ENCODE measurements at regions not wholly inside any gene's neighbourhood (a gene's known extent, or its start where the extent isn't known, plus 50 kb on each side); places are given as distances from the start of the nearest gene placed in this dataset.

DNA sequence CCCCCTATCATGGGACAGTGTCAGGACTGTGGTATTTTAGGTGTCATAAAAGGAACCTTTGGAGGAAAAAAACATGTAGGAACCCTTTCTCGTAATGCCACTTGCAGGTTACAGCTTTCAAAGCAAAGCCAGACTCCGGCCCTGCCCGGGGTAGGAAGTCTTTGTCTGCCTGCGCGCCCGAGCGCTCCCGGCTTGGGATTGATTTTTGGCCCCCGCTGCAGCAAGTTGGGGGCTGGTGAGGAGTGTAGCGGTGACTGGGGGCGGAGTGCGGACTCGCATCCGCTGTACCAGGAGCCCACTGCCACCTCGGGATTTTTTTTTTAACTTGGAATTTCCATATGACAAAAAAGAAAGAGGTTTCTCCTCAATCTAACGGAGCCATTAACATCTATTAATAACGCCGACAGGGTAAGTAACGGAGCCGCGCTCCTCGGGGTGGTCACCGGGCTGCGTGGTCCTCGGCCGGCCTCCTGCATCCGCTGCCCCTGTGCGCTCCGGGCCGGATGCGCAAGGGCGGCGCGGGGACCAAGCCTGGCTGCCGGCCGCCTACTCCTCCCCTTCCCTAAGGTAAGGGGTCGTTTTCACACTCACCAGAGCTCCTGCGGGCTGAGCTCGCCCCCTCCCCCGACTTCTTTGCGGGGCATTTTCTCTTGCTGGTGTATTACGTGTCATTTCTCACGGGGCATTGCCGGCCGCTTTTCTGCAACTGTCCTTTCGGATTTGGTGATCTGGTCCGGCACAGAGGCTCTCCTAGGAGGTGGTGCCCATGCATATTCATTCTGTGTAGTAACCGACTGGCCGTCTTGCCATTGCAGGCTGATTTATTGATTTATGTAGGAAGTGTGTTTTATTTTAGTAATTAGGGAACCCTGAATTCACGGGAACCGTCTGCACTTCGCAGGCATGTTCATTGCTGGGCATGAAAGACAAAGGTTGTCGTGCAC is 219.8 kb upstream of the TOPAZ1 start:
- no peak for DNase-seq (ENCODE audit: low read depth)

DNA sequence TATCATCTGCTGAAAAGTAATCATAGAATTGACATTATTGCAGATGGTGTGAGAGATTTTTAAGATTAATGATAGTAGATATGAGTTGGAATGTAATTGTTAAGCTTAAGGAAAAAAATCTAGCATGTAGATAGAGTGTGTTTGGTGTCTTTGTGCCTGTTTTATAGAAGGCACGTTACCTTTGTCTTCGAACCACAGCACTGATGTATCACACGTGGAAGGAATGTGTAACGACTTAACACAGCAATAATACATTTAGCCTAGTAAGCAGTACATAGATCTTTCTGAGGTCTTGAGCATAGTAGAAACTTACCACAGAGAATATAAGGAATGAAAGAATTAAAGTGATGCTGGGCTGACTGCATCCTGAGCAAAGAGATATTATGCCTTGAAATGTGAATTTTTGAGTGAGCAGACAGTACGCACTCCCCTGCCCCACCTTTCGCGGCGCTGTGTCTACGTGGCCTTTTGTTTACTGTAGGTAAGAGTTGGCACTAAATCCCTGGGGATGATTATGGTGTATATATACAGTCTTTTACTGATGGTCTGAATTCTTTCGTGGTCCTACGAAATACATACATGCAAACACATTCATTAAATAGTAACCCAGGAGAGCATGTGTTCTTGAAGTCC is 217.6 kb upstream of the TOPAZ1 start:
- no peak for DNase-seq (ENCODE audit: low read depth)

DNA sequence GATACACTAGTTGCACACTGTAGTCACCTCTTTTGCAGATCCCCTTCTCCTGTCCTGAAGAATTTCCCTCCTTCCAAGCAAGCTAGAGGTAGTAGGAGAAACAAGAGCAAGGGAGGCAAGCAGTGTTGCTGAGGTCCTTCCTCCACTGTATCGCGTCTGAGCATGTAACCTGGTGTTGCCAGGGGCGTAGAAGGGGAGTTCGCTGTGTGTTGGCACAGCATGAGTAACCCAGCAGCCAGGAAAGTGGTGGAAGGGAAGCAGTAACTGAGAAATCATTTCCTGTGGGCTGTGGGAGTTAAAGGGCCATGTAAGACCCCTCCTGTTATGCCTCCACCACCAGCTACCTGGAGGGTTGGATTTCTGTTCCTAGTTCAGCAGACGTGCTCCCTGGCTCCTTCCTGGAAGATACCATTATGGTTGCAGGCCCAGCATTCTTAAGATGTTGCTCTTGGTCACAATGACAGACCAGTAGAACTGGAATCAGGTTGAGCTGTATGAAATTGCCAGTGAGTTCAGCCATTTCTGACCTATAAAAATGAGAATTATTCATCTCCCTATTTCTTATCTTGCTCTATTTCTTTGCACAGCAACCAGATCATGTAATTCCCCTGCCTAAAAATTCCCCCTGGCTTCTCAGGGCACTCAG is 215.3 kb upstream of the TOPAZ1 start:
- no peak for DNase-seq (ENCODE audit: low read depth)

DNA sequence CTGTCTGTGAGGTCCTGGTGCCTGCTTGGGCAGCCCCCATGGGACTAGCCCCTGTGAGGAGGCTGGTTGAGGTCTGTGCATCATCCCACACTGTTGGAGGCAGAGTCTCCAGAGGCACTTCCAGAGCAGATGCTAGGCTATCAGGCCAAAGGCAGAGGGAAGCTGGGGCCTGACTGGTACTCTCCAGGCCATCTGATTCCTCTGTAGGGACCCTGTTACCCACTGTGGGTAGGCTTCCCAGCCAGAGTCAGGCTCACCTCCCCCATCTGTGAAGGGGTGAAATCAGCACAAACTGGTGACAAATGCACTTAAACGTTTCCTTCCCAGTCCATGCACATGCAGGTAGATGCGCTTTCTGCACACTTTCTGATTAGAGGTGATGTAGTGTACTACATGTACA is 212.6 kb upstream of the TOPAZ1 start:
- DNase-seq (ENCODE audit: low read depth): no peak

DNA sequence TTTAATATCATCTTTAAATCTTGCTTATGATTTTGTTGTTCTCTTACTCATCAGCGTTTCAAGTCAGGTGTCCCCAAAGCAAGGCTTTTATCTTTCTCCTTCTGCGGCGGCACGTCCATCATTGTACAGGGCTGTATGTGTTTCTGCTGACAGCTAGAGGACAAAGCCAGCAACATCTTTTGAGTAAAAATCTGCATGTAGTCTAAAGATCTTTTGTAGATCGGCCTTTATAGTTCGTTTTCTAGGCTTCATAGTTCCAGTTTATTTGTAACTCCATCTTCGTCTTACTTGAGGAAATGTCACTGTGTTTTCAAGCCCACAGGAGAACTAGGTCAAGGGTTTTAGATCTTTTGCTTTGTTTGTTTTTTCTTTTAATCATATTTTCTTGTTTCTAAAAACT is 211.4 kb upstream of the TOPAZ1 start:
- no peak for DNase-seq (ENCODE audit: low read depth)

DNA sequence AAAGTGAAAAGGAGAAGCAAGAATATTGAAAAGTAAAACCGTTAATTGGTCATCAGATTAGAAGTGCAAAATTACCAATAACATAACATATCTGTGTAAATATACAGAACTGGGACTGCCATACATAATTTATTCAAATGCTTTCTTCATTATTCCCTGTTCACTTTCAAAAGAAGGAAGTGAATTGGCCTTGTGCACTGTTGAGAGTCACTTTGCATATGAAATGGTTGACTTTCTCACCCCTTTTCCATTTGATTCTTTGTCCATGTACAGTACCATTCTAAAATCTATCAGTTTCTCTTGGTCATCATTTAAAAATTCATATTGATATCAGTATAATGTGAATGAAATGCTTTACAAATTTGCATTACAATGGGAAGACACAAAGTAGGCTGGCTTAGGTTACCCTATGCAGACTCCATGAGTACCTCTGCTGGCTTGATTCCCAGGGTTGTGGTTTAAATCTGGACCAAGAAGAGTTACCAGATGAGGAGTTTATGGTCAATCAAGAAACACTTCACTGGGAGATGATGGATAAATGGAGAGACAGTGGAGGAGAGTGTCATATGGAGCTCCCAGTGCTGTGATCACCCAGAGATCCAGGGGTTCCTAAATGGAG is 210.9 kb upstream of the TOPAZ1 start:
- no peak for DNase-seq (ENCODE audit: low read depth)

DNA sequence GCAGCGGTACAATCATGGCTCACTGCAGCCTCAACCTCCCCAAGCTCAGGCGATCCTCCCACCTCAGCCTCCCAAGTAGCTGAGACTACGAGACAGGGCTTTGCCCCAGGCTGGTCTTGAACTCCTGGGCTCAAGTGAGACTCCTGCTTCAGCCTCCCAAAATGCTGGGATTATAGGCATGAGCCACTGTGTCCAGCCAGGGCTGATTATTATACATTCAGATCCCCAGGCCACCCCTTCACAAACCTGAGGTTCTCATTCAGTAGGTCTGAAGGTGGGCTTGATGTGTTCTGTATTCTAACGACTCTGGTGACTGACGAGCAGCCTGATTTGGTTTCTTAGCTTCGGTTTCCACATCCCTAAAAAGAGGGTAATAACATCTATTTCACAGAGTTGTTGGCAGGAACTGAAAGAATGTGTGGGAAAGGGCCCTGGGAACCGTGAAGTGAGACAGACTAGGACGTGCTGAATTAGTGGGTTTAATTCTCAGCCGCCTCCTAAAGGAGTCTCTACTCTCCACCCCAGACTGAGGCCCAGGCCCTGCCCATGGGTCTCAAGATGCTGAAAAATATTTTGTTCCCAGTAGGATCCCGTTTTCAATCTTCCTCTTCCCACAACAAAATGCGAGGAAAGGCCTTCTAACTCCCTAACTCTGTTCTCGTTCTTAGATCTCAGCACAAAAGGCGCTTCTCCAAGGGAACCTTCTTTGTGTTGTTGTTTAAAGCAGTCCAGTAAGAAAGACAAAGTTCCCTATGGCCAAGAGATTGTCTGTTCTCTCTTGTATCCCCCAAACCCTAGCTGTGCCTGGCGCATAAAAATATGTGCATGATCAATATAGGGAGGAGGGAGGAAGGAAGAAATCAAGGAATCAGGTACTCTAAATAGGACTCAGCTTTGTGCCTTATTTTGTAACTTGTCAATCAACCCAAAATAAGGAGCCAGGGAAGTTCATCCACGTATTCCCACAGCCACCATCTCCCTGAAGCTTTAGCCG is 210.0 kb upstream of the TOPAZ1 start:
- no peak for DNase-seq (ENCODE audit: low read depth)

DNA sequence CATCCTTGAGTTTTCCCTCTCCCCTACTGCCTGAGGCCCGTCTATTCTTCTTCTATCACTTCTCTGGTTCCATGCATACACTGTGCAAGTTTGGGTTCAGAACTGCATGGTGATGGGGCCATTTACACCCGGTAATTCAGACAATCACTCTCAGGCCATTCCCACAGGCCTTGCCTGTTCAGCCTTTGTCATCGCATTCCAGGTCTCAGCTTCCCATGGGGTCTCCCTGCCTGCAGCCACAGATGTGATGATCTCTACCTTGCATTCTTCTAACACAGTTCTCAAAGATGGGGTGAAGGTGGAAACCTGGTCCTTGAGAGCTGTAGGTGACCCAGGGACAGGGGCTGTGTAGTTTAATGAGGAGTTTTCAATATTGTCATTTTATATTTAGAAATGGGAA is 209.2 kb upstream of the TOPAZ1 start:
- no peak for DNase-seq (ENCODE audit: low read depth)

DNA sequence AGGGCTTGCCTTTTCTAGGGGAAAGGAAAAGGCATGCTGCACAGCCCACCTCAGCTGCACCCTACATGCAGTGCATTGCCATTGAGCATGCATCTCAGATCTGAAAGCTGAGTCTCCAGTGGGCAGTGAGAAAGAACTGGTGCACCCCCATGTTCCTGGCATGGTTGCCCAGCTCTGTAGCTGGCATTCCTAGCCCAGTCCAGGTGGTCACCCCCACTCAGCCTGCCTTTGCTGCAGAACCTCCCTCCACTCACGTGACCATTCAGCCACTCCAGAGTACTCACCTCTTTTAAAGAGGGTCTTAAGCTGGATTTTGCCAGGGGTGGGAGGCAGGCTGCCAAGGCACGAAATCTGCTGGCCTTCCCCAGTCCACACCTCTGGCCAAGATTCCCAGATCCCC is 208.6 kb upstream of the TOPAZ1 start:
- no peak for DNase-seq (ENCODE audit: low read depth)

DNA sequence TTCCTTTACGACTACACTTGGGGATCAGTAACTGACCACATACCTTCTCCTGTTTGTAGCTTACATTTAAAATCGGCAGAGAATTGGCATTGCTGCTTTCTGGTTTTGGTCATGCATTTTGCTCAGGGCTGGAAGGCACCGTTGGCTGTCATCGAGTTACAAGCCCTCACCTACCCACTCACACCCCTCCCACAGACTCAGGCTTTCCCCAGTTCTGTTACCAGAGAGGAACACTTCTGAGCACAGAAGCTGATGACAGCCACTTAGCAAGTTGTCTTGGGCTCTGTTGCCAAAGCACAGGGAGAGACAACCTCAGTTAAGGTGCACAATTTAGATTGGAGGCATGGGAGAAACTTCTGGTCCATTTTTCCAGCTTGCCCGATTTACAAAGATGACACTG is 204.8 kb upstream of the TOPAZ1 start:
- DNase-seq (ENCODE audit: low read depth): no peak

DNA sequence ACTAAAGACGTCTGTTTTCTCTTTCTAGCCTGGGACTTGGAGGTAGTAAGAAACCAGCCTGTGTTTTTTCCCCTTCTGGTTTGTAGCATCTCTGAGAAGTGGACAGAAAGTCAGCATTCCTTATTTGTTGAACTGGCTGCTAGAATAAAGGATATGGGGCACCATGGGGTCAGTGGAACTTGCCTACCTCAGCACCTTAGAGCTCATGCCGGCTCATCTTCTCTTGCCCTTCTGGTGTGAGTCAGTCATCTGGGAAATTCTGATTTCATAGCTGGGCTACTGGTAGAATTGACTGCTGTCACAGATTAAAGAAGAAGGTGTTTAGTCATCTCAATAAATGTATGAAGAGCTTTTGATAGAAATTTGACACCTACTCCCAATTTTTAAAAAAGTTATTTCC is 202.7 kb upstream of the TOPAZ1 start:
- DNase-seq (ENCODE audit: low read depth): no peak

DNA sequence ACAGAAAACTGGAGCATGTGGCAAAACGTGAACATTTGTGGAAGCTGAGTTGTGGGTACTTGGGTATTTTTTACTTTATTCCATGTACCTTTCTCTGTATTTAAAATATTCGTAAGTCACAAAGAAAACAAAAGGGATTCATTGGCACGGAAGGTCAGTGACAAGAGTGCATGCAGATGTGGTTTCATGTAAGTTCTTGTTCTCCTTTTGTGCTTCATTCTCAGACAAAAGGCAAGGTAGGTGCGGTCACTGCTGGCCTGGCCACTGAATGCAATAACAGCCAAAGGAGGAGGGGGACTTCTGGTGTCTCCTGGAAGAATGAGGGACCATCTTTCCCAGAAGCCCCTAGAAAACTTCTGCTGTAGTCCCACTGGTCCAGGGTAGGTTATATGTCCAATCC is 200.0 kb upstream of the TOPAZ1 start:
- no peak for DNase-seq (ENCODE audit: low read depth)

DNA sequence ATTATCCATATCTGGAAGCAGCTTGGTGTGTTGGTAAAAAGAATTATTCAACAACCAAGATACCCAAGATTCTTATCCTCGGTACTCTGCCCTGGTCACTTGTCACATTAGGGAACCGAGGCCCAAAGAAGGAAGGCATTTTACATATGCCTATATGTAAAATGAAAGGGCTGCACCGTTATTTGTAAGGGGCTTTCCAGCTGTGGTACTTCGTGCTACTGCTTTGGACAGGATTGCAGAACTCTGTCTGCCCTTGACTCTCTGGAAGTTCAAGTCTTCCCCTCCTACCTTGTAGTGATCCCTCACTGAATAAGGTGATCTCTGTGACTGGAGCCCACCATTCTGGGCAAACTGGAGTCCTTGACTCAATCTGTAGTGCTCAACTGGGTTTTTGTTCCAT is 198.9 kb upstream of the TOPAZ1 start:
- no peak for DNase-seq (ENCODE audit: low read depth)

DNA sequence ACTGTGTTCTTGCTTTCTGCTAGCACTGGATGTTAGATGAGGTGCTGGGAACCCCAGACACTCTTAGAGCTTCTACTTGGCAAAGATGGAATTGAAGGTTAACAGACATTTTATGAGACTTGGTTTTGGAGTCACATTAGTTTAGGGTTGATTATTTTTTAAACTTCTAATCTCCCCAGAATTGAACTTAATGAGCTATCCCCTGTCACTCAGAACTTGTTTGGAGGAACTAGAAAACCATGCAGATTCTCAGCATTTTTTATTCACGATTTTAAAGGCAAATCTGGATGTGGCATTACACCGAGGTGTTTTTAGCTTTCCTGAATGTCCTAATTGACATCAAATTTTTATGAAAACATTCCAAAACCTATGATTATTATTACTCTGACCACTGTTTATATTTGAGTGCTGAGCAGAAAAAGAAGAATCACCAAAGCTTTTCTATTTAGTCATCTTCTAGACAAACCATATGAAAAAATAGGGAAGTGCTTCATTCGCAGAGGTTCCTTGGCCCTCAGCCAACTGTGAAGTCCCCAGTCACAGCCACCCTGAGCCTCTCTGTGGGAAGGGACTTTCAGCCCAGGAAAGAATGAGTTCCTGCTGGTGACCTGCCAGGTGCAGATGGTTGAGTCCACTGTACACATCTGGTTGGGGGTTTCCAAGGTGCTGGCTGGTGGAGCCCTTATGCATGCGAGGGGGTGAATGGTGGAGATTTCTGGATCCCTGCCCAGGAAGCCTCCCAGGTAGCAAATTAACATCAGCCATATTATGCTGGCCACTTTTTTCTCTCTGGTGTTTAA is 196.0 kb upstream of the TOPAZ1 start:
- DNase-seq (ENCODE audit: low read depth): no peak

DNA sequence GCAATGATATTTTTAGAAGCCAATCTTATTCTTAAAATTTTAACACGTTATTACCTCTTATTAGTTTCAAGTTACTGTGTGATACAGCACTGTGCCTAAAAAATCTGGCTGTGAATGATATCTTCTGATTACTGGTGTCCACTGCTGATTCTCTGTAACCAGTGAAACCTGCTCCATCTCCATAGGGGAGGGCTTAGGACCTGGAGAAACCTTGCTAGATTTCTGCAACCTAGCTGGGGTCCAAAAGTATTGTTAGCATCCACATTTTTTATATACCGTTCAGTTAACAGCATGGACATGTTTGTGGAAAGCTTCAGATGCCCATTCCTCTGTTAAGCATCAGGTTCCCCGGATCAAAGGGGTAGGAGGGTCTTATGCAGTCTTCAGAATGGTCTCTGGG is 193.9 kb upstream of the TOPAZ1 start:
- DNase-seq (ENCODE audit: low read depth): no peak

DNA sequence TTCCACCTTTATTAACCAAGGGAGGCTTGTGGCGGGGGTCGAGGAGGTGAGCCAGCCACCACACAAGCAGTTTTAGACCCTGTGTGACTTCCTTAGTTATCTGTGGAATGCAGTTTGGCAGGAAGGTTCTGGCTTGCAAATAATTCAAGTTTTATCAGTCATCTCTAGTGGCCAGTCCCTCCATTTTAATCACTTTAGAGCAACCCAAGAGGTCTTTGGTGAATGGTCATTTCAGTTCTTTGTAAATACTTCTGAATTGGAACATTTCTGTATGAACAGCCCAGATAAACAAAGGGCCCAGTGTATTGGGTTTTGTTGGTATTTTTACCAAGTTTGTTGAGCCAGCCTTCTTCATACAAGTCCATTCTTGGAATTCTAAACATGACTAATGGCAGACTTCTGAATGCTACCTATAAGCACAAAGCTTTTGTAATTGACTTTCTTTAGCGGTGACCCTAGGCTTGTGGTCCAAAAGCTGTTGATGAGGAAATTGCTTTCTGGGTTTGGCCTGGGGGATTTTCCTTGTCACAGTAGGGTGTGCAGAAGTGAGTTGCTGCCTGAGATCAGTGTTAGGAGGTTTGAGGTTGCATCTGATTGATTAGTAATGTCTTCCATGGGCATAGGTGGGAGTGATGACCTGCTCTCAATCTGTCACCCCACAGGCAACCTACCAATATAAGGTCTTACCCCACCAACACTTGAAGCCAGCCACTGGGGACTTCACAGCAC is 193.3 kb upstream of the TOPAZ1 start:
- no peak for DNase-seq (ENCODE audit: low read depth)

DNA sequence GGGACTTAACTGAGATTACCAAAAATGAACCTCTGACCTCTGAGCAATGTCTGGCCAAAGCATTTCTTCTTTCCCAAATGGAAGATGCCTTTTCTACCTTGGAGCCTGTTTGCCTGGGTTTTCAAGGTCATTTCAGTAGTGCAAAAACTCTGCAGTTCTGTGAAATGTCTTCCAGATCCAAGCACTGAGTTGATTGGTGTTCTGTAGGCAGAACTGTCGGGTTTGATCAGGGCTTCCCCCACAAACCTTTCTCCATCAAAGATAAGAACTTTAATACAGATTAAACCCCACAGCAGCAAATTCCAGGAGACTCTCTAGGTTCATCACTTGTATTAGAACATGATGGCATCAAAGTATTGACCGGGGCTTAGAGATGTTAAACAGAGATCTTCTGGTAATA is 192.7 kb upstream of the TOPAZ1 start:
- DNase-seq (ENCODE audit: low read depth): no peak

DNA sequence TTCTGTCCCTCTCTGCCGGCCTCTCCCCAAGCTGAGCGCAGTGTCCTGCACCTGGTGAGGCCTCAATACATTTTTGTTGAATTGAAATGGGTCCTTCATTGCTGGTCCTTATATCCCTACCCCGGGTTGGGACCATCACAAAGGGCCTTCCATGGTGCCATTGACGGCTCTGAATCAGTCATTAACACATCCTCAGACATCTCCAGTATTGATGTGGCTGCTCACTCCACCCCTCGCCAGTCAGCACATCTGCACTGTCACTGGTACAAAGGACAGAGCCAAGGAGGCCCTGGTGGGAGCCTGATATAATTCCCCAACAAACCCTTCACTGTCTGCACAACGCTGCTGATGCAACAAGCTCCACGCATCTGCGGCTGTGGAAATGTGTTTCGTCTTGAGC is 191.6 kb upstream of the TOPAZ1 start:
- DNase-seq (ENCODE audit: low read depth): no peak

DNA sequence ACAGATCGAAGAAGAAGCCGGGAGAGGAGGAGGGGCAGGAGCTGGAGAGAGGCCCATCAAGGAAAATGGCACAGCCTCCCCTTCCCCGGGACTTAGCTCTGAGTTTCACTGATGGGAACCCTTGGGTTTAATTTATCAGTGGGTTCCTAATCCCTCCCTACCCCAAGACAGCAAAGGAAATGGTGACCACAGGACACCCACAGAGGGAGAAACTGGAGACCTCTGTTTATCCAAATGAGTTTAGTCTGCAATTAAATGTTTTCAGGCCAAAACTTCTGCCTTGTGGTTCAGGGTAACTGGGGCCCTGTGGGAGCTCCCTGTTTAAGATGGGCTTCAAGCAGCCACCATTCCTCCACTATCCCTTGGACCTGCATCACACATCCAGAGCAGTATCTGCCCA is 190.8 kb upstream of the TOPAZ1 start:
- no peak for DNase-seq (ENCODE audit: low read depth)

DNA sequence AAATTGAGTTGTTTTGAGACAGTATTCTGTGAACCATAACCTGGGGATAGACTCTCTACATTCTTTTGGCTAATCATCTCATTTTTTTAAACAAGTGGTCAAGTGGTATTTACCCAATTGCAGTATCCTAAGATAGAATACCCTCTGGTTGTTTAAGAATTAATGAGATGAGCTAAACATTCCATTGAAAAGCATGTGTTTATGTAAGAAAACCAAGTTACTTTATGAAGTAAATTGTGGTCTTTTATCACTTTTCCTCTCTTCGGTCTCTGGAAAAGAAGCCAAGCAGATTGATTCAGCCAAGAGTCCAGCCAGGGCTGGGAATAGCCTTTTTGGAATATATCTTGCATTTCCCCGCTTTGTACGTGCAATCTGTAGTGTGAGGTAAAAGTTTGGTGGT is 185.7 kb upstream of the TOPAZ1 start:
- no peak for DNase-seq (ENCODE audit: low read depth)
